HEK293 (cell line): ENCODE measurements at regions not wholly inside any gene's neighbourhood (a gene's known extent, or its start where the extent isn't known, plus 50 kb on each side); places are given as distances from the start of the nearest gene placed in this dataset.

ENCODE experiments used
- CTCF ChIA-PET: fragments of 350-600 bp; formaldehyde crosslinking; extraction: SDS; loops from one replicate; lab custom pipeline; 2021; ENCODE audit warnings: antibody characterized with exemption; lab: Yijun Ruan, JAX
- POLR2A ChIA-PET: fragments of 300-600 bp; formaldehyde crosslinking; extraction: SDS; loops from one replicate; lab custom pipeline; 2020; ENCODE audit warnings: antibody characterized with exemption, inconsistent platforms; lab: Yijun Ruan, JAX
- H3K27ac ChIP-seq: fragments of 200-500 bp; sonication (Bioruptor generic); 2 replicates; pipeline ENCODE4 v1.5.1; 2014; ENCODE audit warnings: low read depth, low read length, control low read depth, inconsistent platforms; ENCODE audit errors: extremely low read depth
- H3K36me3 ChIP-seq, 2 experiments: fragments of 200-500 bp in 1 of 2; sonication (Bioruptor generic) in 1 of 2; 1 replicate in 1 of 2; 2 replicates in 1 of 2; pipeline ENCODE4 v1.5.1; 2014 to 2017; ENCODE audit warnings: inconsistent platforms in 2 of 2, low read length in 2 of 2; ENCODE audit not compliant: control insufficient read depth in 2 of 2, insufficient read depth in 1 of 2
- H3K4me1 ChIP-seq: fragments of 200-500 bp; sonication (Bioruptor generic); 2 replicates; pipeline ENCODE4 v1.5.1; 2014; ENCODE audit warnings: mild to moderate bottlenecking, low read length, inconsistent platforms; ENCODE audit not compliant: control insufficient read depth, insufficient read depth
- H3K4me3 ChIP-seq: 2 replicates; pipeline ENCODE4 v1.5.1; 2011; ENCODE audit warnings: low read depth, mild to moderate bottlenecking, control low read depth, low read length, moderate library complexity
- H3K9me3 ChIP-seq: fragments of 200-500 bp; sonication (Bioruptor generic); 2 replicates; pipeline ENCODE4 v1.5.1; 2014; ENCODE audit warnings: low read depth, low read length, inconsistent platforms; ENCODE audit not compliant: control insufficient read depth, insufficient read depth
- FEZF1 ChIP-seq: fragments of 450-650 bp; formaldehyde crosslinking; IDR thresholded peaks from 2 replicates; pipeline ENCODE4 v1.5.1; 2016; ENCODE audit warnings: missing biosample characterization, missing genetic modification characterization
- GFI1B ChIP-seq: fragments of 450-650 bp; formaldehyde crosslinking; IDR thresholded peaks from 2 replicates; pipeline ENCODE4 v1.5.1; 2016; ENCODE audit warnings: missing biosample characterization, missing genetic modification characterization
- IKZF3 ChIP-seq: fragments of 450-650 bp; IDR thresholded peaks from 2 replicates; pipeline ENCODE4 v1.5.0; 2018; ENCODE audit warnings: missing biosample characterization, mild to moderate bottlenecking, missing genetic modification characterization, moderate library complexity
- KLF17 ChIP-seq: fragments of 450-650 bp; formaldehyde crosslinking; IDR thresholded peaks from 2 replicates; pipeline ENCODE4 v1.5.1; 2016; ENCODE audit warnings: missing biosample characterization, missing genetic modification characterization
- REPIN1 ChIP-seq: fragments of 450-650 bp; formaldehyde crosslinking; IDR thresholded peaks from 2 replicates; pipeline ENCODE4 v1.5.1; 2017; ENCODE audit warnings: missing biosample characterization, missing genetic modification characterization, low read depth
- ZBTB1 ChIP-seq: fragments of 450-650 bp; formaldehyde crosslinking; IDR thresholded peaks from 2 replicates; pipeline ENCODE4 v1.5.1; 2016; ENCODE audit warnings: missing biosample characterization, missing genetic modification characterization
- ZBTB17 ChIP-seq: fragments of 450-650 bp; formaldehyde crosslinking; IDR thresholded peaks from 2 replicates; pipeline ENCODE4 v1.5.1; 2016; ENCODE audit warnings: missing biosample characterization, missing genetic modification characterization
- ZFP3 ChIP-seq: fragments of 450-650 bp; formaldehyde crosslinking; IDR thresholded peaks from 2 replicates; pipeline ENCODE4 v1.5.1; 2016; ENCODE audit warnings: low read depth, missing biosample characterization, missing genetic modification characterization
- ZNF112 ChIP-seq: fragments of 450-650 bp; formaldehyde crosslinking; IDR thresholded peaks from 2 replicates; pipeline ENCODE4 v1.5.0; 2017; ENCODE audit warnings: missing biosample characterization, missing genetic modification characterization
- ZNF132 ChIP-seq: fragments of 450-650 bp; formaldehyde crosslinking; IDR thresholded peaks from 2 replicates; pipeline ENCODE4 v1.5.1; 2017; ENCODE audit warnings: missing biosample characterization, missing genetic modification characterization, borderline replicate concordance
- ZNF138 ChIP-seq: fragments of 450-650 bp; formaldehyde crosslinking; IDR thresholded peaks from 2 replicates; pipeline ENCODE4 v1.5.1; 2016; ENCODE audit warnings: missing biosample characterization, missing genetic modification characterization, borderline replicate concordance
- ZNF157 ChIP-seq: fragments of 450-650 bp; formaldehyde crosslinking; IDR thresholded peaks from 2 replicates; pipeline ENCODE4 v1.5.1; 2016; ENCODE audit warnings: missing biosample characterization, missing genetic modification characterization
- ZNF266 ChIP-seq: fragments of 450-650 bp; formaldehyde crosslinking; IDR thresholded peaks from 2 replicates; pipeline ENCODE4 v1.5.1; 2016; ENCODE audit warnings: missing biosample characterization, missing genetic modification characterization, low read depth
- ZNF324 ChIP-seq: fragments of 450-650 bp; formaldehyde crosslinking; IDR thresholded peaks from 2 replicates; pipeline ENCODE4 v1.5.1; 2016; ENCODE audit warnings: missing biosample characterization, missing genetic modification characterization
- ZNF341 ChIP-seq: fragments of 450-650 bp; formaldehyde crosslinking; IDR thresholded peaks from 2 replicates; pipeline ENCODE4; 2016; ENCODE audit warnings: low read depth, missing biosample characterization, missing genetic modification characterization
- ZNF416 ChIP-seq: fragments of 450-650 bp; formaldehyde crosslinking; IDR thresholded peaks from 2 replicates; pipeline ENCODE4 v1.5.1; 2016; ENCODE audit warnings: missing biosample characterization, missing genetic modification characterization
- ZNF548 ChIP-seq: fragments of 450-650 bp; formaldehyde crosslinking; IDR thresholded peaks from 2 replicates; pipeline ENCODE4 v1.5.1; 2016; ENCODE audit warnings: missing biosample characterization, missing genetic modification characterization
- ZNF549 ChIP-seq: fragments of 450-650 bp; IDR thresholded peaks from 2 replicates; pipeline ENCODE4 v1.5.1; 2018; ENCODE audit warnings: missing biosample characterization, missing genetic modification characterization, mild to moderate bottlenecking, inconsistent platforms, moderate library complexity
- ZNF555 ChIP-seq: fragments of 450-650 bp; formaldehyde crosslinking; conservative IDR thresholded peaks from 2 replicates; pipeline ENCODE4 v1.5.1; 2017; ENCODE audit warnings: missing biosample characterization, mild to moderate bottlenecking, missing genetic modification characterization, inconsistent platforms
- ZNF626 ChIP-seq: fragments of 450-650 bp; sonication (Bioruptor Pico); formaldehyde crosslinking; IDR thresholded peaks from 2 replicates; pipeline ENCODE4 v1.5.1; 2018; ENCODE audit warnings: missing biosample characterization, missing genetic modification characterization, inconsistent platforms
- ZNF692 ChIP-seq: fragments of 450-650 bp; formaldehyde crosslinking; IDR thresholded peaks from 2 replicates; pipeline ENCODE4 v1.5.1; 2016; ENCODE audit warnings: missing biosample characterization, missing genetic modification characterization
- ZNF768 ChIP-seq: fragments of 450-650 bp; formaldehyde crosslinking; IDR thresholded peaks from 2 replicates; pipeline ENCODE4 v1.5.1; 2018; ENCODE audit warnings: missing biosample characterization, mild to moderate bottlenecking, missing genetic modification characterization
- ZNF776 ChIP-seq: fragments of 450-650 bp; formaldehyde crosslinking; IDR thresholded peaks from 2 replicates; pipeline ENCODE4 v1.5.0; 2017; ENCODE audit warnings: missing biosample characterization, missing genetic modification characterization, borderline replicate concordance
- ZNF792 ChIP-seq: fragments of 450-650 bp; formaldehyde crosslinking; IDR thresholded peaks from 2 replicates; pipeline ENCODE4 v1.5.1; 2016; ENCODE audit warnings: missing biosample characterization, missing genetic modification characterization
- ZNF830 ChIP-seq: fragments of 450-650 bp; IDR thresholded peaks from 2 replicates; pipeline ENCODE4 v1.5.0; 2018; ENCODE audit warnings: missing biosample characterization, missing genetic modification characterization, low read depth, mild to moderate bottlenecking, moderate library complexity
- ZSCAN23 ChIP-seq: fragments of 450-650 bp; formaldehyde crosslinking; IDR thresholded peaks from 2 replicates; pipeline ENCODE4 v1.5.1; 2016; ENCODE audit warnings: missing biosample characterization, missing genetic modification characterization
- ZSCAN4 ChIP-seq: fragments of 450-650 bp; formaldehyde crosslinking; IDR thresholded peaks from 2 replicates; pipeline ENCODE4 v1.5.1; 2017; ENCODE audit warnings: missing biosample characterization, missing genetic modification characterization
- TF ChIP-seq, protein P1 (sequence below): fragments of 450-650 bp; formaldehyde crosslinking; IDR thresholded peaks from 2 replicates; pipeline ENCODE4 v1.5.1; 2016; ENCODE audit warnings: missing biosample characterization, missing genetic modification characterization, low read depth
- TF ChIP-seq, protein P2 (sequence below): fragments of 450-650 bp; formaldehyde crosslinking; optimal IDR thresholded peaks from 2 replicates; pipeline ENCODE3; 2016; ENCODE audit warnings: missing biosample characterization, mild to moderate bottlenecking, missing genetic modification characterization

- Histone ChIP-seq H3K36me3 (no peaks in the 10 kb centered on the region), H3K9me3 (no peaks in the 10 kb centered on the region)
- TF ChIP-seq FEZF1 (tag by site-specific recombination) (no peak), ZNF768 (tag by site-specific recombination) (no peak), ZNF830 (tag by site-specific recombination) (no peak), ZNF266 (tag by site-specific recombination) (no peak), ZNF324 (no peak), ZSCAN4 (tag by site-specific recombination) (no peak), ZBTB17 (tag by site-specific recombination) (no peak), ZNF692 (tag by site-specific recombination) (no peak), ZNF341 (tag by site-specific recombination) (no peak)
- TF ChIP-seq, all 188 proteins: peak for 0
- POLR2A ChIA-PET: no interaction called here
- no peaks in the 10 kb centered on the region for H3K4me1 ChIP-seq
- CTCF ChIA-PET: no interaction called here
- no peak overlapping the region for H3K4me3 ChIP-seq
- H3K27ac ChIP-seq: no peak overlapping the region
Observed at GRCh38 chr4:37749398-37749988, 63.3 kb upstream of the RELL1 start.

GRCh38 chr4:37748485-37748884 is 62.3 kb upstream of the RELL1 start:
- TF ChIP-seq GFI1B (tag by site-specific recombination): no peak
- no peak for TF ChIP-seq ZNF138 (tag by site-specific recombination)
- no peak for TF ChIP-seq REPIN1 (tag by site-specific recombination)
- TF ChIP-seq ZNF555: no peak
- TF ChIP-seq ZNF792 (tag by site-specific recombination): no peak
- no peak for TF ChIP-seq ZFP3 (tag by site-specific recombination)
- TF ChIP-seq ZNF112: no peak
- no peak for TF ChIP-seq ZNF626 (tag by site-specific recombination)
- no peak for TF ChIP-seq ZBTB1 (tag by site-specific recombination)
- no peak for TF ChIP-seq IKZF3 (tag by site-specific recombination)
- TF ChIP-seq ZNF416 (tag by site-specific recombination): no peak
- no peak for TF ChIP-seq ZNF132
- TF ChIP-seq KLF17: no peak
- TF ChIP-seq ZNF157 (tag by site-specific recombination): no peak
- TF ChIP-seq ZNF548 (tag by site-specific recombination): no peak
- no peak for TF ChIP-seq ZNF549
- TF ChIP-seq ZNF776: no peak
- TF ChIP-seq ZSCAN23 (tag by site-specific recombination): no peak
- TF ChIP-seq, protein P1, sequence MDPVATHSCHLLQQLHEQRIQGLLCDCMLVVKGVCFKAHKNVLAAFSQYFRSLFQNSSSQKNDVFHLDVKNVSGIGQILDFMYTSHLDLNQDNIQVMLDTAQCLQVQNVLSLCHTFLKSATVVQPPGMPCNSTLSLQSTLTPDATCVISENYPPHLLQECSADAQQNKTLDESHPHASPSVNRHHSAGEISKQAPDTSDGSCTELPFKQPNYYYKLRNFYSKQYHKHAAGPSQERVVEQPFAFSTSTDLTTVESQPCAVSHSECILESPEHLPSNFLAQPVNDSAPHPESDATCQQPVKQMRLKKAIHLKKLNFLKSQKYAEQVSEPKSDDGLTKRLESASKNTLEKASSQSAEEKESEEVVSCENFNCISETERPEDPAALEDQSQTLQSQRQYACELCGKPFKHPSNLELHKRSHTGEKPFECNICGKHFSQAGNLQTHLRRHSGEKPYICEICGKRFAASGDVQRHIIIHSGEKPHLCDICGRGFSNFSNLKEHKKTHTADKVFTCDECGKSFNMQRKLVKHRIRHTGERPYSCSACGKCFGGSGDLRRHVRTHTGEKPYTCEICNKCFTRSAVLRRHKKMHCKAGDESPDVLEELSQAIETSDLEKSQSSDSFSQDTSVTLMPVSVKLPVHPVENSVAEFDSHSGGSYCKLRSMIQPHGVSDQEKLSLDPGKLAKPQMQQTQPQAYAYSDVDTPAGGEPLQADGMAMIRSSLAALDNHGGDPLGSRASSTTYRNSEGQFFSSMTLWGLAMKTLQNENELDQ (tag by site-specific recombination): no peak
- TF ChIP-seq, protein P2, sequence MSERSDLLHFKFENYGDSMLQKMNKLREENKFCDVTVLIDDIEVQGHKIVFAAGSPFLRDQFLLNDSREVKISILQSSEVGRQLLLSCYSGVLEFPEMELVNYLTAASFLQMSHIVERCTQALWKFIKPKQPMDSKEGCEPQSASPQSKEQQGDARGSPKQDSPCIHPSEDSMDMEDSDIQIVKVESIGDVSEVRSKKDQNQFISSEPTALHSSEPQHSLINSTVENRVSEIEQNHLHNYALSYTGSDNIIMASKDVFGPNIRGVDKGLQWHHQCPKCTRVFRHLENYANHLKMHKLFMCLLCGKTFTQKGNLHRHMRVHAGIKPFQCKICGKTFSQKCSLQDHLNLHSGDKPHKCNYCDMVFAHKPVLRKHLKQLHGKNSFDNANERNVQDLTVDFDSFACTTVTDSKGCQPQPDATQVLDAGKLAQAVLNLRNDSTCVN: no peak
- Histone ChIP-seq H3K9me3 (no peaks in the 10 kb centered on the region), H3K4me3 (no peak overlapping the region), H3K27ac (no peak overlapping the region), H3K36me3 (no peaks in the 10 kb centered on the region), H3K4me1 (no peaks in the 10 kb centered on the region)
- CTCF ChIA-PET: no interaction called here
- POLR2A ChIA-PET: no interaction called here
